ENCODE measurements at regions not wholly inside any gene's neighbourhood (a gene's known extent, or its start where the extent isn't known, plus 50 kb on each side); places are given as distances from the start of the nearest gene placed in this dataset.

- 77 to 86% methylated on average over 4 to 9 of the region's 9 CpGs for WGBS, 2 donors
- Histone ChIP-seq H3K4me3 (no peak overlapping the region), H3K27me3 (no peaks in the 10 kb centered on the region), H3K27ac (no peak overlapping the region), H3K9me3 (no peaks in the 10 kb centered on the region), H3K4me1 (peaks cover 18% of the 10 kb centered on the region), H3K36me3 (replicated peaks in 1 of 2; ENCODE audit: insufficient read depth in 1 of 2, low read depth in 2 of 2) (no peaks in the 10 kb centered on the region)
- no peak for DNase-seq
- ATAC-seq, result no peak
- no peak for TF ChIP-seq CTCF (IDR thresholded peaks at IDR 0.05)
- TF ChIP-seq POLR2A (IDR thresholded peaks at IDR 0.05), result no peak
- intact Hi-C loops (cut with DNase I), result no loop called here
Measured at GRCh38 chr1:43066578-43066977, 105.5 kb downstream of the EBNA1BP2 start.

- no peak for ATAC-seq
- Histone ChIP-seq H3K36me3 (replicated peaks in 1 of 2; ENCODE audit: insufficient read depth in 1 of 2, low read depth in 2 of 2) (no peaks in the 10 kb centered on the region), H3K27me3 (no peaks in the 10 kb centered on the region), H3K27ac (no peak overlapping the region), H3K4me3 (no peak overlapping the region), H3K4me1 (peaks cover 18% of the 10 kb centered on the region), H3K9me3 (no peaks in the 10 kb centered on the region)
- TF ChIP-seq CTCF (IDR thresholded peaks at IDR 0.05), result no peak
- no peak for TF ChIP-seq POLR2A (IDR thresholded peaks at IDR 0.05)
- no peak for DNase-seq
- intact Hi-C loops (cut with DNase I), result no loop called here
- 82 to 84% methylated on average over 13 of the region's 13 CpGs for WGBS, 2 donors
Measured at GRCh38 chr1:43065616-43066399, 106.3 kb downstream of the EBNA1BP2 start.

- Histone ChIP-seq H3K27ac (no peak overlapping the region), H3K4me1 (peaks cover 18% of the 10 kb centered on the region), H3K4me3 (no peak overlapping the region), H3K9me3 (no peaks in the 10 kb centered on the region), H3K36me3 (replicated peaks in 1 of 2; ENCODE audit: insufficient read depth in 1 of 2, low read depth in 2 of 2) (no peaks in the 10 kb centered on the region), H3K27me3 (no peaks in the 10 kb centered on the region)
- intact Hi-C loops (cut with DNase I), result no loop called here
- TF ChIP-seq POLR2A (IDR thresholded peaks at IDR 0.05) (no peak), CTCF (IDR thresholded peaks at IDR 0.05) (no peak)
- ATAC-seq (no peak), DNase-seq (no peak)
- WGBS, 2 donors, result 56 to 100% methylated on average over 1 to 5 of the region's 5 CpGs
Measured at GRCh38 chr1:43065191-43065590, 106.5 kb upstream of the SLC2A1 start.

GRCh38 chr1:43063394-43064219 lies 104.9 kb upstream of the SLC2A1 start:
- TF ChIP-seq POLR2A (IDR thresholded peaks at IDR 0.05), result no peak
- no peak for TF ChIP-seq CTCF (IDR thresholded peaks at IDR 0.05)
- intact Hi-C loops (cut with DNase I), result no loop called here
- WGBS, 2 donors, result 78% methylated on average over 10 of the region's 10 CpGs
- Histone ChIP-seq H3K36me3 (replicated peaks in 1 of 2; ENCODE audit: insufficient read depth in 1 of 2, low read depth in 2 of 2) (no peaks in the 10 kb centered on the region), H3K4me1 (peaks cover 8% of the 10 kb centered on the region), H3K27ac (no peak overlapping the region), H3K4me3 (no peak overlapping the region), H3K27me3 (no peaks in the 10 kb centered on the region), H3K9me3 (no peaks in the 10 kb centered on the region)
- ATAC-seq (no peak), DNase-seq (no peak)

All from body of pancreas (tissue), 4 donors.